GM19468 (cell line): ENCODE measurements at regions not wholly inside any gene's neighbourhood (a gene's known extent, or its start where the extent isn't known, plus 50 kb on each side); places are given as distances from the start of the nearest gene placed in this dataset.

ENCODE experiments used
- ATAC-seq: cut with Tn5 transposase; IDR thresholded peaks from one replicate; pipeline ENCODE4 v1.9.1; 2021; ENCODE audit warnings: mild to moderate bottlenecking, moderate library complexity, moderate number of reproducible peaks; ENCODE audit not compliant: unreplicated experiment; ENCODE audit errors: extremely low read depth

DNA sequence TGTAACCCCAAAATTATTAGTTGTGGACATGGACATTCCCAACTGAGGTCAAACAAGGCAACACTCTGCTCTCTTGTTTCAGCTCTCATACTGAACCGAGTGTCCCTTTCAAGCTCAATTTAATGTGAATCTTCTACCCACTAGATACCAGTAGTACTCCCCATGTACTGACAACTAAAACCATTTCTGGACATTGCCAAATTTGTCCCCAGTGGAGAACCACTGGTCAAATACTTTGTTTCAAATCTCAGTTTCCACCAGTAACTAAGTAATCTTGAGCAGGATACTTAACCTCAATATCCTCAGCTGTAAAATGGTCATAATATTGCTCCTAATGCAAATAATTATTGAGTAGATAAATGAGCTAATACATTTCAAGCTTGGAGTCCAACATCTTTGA is 566.0 kb downstream of the ZIC1 start:
- no peak for ATAC-seq

DNA sequence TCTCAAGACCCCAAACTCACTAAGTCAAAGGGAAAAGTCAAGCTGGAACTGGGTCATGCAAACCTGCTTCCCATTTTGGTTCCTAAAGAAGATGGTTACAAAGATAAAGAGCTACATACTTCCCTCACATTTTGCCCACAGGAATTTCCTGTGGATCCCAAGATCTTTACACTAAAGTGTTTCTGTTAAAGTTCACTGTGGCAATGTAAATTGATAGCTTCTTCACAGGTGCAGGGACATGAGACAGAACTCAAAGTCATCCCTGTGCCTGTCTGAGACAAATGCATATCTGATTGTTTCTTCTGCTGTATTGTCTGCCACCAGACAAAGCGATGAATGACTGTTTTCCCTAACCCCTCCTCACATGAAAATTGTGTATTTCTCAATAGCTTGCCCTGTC is 567.8 kb downstream of the ZIC1 start:
- ATAC-seq, result no peak

DNA sequence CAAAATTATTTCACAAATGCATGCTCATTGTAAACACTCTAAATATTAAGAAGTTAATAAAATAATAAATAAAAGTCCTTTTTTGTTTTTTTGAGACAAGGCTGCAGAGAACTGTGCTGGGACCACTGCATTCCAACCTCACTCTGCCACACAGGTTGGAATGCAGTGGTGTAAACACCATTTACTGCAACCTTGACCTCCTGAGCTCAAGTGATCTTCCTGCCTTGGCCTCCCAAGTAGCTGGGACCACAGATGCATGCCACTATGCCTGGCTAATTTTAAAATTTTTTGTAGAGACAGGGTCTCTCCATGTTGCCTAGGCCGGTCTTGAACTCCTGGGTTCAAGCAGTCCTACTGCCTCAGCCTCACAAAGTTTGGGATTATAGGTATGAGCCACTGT is 578.4 kb downstream of the ZIC1 start:
- ATAC-seq, result no peak

DNA sequence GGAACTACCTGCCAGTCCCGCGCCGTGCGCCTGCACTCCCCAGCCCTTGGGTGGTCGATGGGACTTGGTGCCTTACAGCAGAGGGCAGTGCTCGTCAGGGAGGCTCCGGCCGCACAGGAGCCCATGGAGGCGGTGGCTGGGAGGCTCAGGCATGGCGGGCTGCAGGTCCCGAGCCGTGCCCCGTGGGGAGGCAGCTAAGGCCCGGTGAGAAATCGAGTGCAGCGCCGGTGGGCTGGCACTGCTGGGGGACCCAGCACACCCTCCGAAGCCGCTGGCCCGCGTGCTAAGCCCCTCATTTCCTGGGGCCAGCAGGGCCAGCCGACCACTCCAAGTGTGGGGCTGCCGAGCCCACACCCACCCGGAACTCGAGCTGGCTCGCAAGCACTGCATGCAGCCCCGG is 580.2 kb downstream of the ZIC1 start:
- no peak for ATAC-seq

DNA sequence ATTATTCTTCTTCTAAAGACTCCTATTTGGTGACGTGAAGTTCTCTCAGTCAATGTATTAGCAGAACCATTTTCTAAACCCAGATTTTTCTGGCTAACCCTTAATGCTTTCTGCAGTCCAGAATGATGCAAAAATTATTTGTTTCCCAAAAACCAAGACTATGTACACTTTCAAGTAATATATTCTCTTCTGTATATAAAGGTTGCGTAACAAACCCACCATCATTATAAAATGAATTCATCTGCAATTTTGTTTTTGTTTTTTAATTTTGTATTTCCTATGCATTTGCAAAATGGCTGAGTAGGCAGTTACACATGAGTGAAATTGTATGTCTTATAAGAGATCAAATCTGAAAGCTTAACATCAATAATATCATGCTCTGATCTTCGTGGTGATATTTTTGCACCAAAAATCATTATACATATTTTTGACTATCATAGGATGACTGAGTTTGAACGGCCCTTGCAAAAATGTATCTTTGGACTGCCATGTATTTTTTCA is 593.6 kb downstream of the ZIC1 start:
- no peak for ATAC-seq

DNA sequence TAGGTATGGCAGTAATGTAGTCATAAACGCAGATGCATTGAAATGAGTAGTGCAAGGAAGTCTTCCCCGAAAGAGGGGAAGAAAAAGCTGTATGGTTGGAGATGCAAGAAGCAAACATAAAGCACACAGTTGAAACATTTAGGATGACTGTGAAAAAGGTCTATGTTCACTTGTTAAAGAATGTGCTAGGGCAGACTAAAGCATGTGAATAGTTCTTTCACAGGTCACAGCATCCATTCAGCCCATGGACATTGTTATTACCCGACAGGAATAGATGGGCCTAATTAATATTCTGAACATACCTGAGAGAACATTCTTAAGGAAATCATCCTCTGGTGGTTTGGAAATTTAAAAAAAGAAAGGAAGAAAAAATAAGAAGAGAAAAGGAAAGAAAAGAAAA is 595.2 kb downstream of the ZIC1 start:
- ATAC-seq, result no peak

DNA sequence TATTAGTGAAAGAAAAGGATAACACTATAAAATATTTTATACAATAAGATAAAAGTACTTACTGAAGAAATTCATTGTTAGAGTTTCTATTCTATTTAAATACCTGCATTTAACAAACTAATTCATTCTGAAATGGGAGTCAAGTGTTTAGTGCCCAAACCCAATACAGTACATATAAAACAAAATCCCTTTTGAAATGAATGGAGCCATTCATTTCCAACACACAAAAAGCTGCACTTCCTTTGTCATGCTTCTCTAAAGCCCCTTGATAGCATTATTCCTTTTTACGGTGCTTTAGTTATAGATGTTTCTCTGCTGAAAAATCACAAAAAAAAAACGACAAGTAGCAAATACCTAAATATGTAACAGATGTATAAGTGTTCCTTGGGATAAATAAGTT is 596.3 kb downstream of the ZIC1 start:
- no peak for ATAC-seq

DNA sequence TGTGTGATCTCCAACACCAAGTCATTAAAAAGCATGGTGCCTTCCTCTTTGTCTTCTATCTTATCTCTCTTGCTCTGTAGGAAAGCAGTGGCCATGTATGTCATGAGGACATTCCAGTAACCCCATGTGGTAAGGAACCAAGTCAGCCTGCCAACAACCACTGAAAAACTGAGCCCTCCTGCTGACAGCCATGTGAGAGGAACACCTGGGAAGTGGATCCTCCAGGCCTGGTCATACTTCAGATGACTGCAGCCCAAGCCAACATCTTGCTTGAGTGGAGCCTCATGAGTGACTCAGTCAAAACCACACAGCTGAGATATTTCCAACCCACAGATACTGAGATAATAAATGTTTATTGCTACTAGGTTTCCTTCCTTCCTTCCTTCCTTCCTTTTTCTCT is 597.3 kb downstream of the ZIC1 start:
- no peak for ATAC-seq

DNA sequence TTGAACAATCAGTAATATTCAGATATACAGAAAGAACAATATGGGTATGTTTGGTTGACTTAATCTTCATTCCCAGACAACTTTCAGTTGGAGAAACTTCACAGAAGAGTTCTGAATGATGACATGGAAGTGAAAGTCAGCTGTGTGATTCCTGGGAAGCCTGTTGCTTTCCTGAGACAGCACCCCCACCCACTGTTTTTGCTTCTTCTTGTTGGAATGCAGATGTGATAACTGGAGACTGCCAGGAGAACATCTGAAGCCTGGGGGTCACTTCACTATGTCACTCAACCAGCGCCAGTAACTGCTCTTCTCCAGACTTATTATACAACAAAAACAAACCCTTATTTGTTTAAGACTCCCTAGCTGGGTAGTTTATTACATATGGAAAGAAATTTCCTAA is 599.4 kb downstream of the ZIC1 start:
- ATAC-seq, result no peak

DNA sequence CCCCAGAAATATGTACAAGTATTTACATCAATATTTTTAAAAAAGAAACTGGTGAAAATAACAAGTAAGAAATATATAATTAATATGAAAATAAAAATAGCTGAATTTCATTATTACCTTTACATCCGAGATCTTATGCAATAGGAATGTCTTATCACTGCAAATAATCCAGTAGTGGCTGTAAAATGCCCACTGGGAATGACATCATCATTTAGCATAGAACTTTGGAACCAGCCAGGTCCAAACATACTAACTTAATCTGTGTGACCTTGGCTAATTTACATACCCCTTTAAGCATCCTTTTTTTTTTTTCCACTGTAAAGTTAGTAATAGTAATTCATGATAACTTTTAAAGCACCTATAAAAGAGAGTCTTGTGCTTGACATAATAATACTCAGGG is 611.7 kb downstream of the ZIC1 start:
- ATAC-seq, result no peak

DNA sequence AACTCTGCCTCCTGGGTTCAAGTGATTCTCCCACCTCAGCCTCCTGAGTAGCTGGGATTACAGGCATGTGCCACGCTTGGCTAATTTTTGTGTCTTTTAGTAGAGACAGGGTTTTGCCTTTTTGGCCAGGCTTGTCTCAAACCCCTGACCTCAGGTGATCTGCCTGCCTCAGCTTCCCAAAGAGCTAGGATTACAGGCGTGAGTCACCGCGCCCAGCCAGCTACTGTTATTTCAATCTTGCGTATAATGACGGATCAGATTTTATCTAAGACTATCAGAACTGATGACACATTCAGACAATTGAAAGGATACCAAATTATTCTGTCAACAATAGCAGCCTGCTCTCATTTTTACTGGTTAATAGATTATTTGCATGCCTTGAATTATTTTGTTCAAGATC is 612.2 kb downstream of the ZIC1 start:
- ATAC-seq, result no peak

DNA sequence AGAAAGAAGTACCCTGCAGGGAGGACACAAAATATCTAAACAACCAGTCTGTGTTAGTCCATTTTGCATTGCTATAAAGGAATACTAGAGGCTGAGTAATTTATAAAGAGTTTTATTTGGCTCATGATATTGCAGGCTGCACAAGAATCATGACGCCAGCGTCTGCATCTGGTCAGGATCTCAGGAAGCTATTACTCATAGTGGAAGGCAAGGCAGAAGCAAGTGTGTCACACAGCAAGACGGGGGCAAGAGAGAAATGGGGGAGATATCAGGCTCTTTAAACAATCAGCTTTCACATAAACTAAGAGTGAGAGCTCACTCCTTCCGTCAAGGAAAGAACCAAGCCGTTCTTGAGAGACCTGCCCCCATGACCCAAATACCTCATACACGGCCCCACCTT is 614.8 kb downstream of the ZIC1 start:
- ATAC-seq, result no peak

DNA sequence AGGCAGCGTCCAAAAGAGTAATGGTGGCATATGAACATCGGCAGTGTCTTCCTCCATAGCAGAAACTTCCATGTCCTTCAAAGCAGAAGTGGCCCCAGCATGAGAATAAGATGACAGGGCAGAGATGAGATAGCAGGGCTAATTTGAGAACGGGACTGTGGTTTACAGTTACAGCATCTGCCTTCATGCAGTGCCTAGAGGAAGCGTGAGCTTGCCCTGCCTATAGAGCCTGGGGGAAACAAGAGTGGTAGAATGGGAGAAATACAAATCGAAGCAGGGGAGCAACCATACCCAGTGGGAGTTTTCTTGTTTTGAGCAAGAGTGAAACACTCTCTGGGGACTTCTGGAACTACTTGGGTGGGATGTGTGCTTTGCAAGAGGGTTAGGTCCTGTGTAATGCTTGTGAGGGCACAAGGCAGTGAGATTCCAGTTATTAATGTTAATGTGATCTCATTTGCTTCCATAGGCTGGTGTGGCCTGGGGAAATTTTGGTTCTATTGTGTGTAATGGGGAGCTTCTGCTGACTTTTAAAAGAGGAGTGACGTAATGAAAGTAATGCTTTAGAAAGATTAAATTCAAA is 616.9 kb downstream of the ZIC1 start:
- ATAC-seq, result no peak

DNA sequence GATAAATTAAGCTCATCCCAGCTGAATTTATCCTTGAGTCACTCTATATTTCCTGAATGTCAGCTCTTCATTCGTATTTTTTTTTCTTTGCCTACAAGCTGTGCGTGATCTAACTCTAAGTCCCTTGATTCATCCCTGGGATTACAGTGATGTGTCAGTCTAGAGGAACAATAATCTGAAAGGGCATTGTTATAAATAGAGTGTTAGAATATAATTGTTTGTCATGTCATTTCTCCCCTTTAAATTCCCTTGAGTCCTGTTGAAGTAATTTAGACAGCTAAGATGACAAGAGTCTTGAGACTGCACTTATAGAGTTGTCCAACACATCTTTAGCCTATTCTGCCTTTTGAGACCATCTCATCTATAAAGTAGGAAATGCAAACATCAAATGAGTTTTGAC is 621.8 kb downstream of the ZIC1 start:
- no peak for ATAC-seq

DNA sequence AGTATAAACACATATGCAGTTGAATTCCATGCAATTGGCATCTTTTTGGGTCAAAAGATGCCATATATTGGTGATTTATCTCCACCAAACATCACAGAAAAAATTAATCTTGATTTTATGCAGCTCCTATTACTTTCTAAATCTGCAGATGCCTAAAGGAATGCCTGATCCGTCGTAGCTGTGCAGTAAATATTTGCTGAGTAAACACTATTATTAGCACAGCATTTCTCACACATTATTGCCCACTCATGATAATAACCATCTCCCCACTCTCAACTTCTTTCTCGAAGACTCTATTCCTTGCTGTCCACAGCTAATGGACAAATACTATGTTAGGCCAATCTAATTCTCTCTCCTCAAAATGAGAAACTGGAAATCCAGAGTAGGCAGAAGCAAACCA is 625.2 kb downstream of the ZIC1 start:
- no peak for ATAC-seq

DNA sequence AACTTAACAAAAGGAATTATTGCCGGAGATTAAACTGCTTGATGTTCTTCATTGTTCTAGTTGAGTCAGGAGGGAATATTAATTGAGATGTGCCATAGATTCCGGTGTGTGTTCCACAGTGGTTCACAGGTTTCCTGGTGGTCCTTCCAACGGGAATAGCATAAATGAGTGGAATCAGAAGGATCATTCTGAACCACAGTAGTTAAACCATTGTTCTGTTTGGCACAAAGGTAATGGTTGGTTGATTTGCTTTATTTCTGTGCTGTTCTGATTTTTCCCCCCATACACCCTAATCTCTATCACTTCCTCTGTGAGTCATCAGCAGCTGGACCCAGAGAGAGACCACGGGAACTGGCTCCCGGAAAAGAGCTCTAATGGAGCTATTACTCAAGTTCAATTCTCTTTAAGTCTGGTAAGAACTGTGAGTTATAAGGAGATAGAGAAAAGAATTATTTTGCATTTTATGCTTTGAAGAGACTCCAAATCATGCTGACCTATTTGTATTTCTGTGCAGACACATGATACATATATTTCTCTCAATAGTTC is 627.2 kb downstream of the ZIC1 start:
- ATAC-seq, result no peak

DNA sequence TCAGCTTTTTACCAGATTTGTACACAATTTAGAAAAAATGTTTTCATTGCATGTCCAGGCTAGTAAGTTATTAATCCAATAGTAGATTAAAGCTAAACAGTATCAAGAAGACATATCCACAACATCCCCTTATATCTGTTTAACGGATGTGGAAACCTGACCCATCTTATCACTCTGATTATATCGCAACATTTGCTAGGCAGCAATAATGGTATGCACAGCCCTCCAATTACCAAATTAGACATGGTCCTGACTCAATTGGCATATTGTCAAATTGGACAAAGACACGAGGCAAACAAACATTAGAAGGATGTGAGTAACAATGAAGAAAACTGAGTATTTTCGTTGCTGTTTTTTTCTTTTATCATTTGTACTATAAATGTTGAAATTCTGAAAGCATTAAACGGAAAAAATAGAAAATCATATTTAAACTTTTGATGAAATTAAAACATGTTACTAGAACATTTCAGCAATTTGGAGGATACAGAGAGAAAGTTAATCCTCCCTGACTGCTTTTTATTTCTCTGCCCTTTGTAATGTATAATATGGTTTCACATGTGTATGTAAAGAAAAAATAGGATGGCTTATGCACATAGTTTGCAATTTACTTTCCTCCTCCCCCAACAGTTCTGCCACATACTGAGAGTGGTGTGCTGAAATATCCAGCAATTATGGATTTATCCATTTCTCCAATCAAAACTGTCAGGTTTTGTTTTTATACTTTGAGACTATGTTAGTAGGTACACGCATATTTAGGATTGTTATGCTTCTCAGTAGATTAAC is 633.7 kb downstream of the ZIC1 start:
- ATAC-seq, result no peak

DNA sequence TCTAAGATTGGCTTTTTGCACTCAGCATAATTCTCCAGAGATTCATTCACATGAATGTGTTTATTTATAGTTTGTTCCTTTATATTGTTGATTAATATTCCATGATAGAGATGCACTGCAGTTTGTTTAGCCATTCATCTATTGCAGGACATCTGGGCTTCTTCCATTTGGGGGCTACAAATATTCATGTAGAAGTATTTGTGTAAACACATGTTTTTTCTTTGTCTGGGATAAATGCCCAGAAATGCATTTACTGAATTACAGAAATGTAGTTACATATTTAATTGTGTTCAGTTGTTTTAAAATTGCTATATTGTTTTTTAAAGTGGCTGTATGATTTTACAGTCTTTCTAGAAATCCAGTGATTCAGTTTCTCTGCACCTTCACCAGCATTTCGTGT is 635.0 kb downstream of the ZIC1 start:
- ATAC-seq, result no peak

DNA sequence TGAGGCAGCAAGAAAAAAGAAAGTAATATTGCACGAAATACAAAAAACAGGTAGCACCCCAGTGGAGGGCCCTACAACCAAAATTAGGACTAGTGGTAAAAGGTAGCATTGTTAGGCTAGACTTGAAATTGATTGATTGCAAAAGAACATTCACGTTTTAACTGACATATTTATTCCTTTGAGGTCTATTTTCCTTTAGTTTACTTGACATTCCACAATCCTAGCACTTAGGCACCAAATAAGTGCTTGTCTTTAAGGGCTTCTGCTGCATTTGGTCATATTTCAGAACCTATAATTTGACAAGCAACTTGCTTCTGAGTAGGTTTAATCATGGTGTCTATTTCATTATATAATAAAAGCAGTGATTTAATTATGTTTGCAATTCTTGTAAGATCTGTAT is 642.7 kb upstream of the AGTR1 start:
- ATAC-seq, result no peak

DNA sequence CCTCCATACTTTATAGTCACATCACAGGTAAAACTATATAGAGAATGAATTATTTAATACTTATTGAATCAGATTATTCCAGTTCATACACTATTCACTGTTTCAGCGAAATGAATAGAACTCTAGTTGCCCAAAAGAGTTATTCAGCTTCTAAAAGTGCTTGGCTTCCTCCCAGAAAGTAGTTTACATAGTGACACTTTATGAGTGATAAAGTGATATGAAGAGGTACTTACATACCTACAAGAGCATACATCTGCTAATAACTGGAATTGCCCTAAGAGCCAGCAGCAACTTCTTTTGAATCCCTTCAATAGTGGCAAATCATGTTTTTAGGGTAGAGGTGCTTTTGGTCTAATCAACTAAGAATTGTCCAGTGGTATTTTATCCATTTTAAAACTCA is 635.1 kb upstream of the AGTR1 start:
- ATAC-seq, result no peak

DNA sequence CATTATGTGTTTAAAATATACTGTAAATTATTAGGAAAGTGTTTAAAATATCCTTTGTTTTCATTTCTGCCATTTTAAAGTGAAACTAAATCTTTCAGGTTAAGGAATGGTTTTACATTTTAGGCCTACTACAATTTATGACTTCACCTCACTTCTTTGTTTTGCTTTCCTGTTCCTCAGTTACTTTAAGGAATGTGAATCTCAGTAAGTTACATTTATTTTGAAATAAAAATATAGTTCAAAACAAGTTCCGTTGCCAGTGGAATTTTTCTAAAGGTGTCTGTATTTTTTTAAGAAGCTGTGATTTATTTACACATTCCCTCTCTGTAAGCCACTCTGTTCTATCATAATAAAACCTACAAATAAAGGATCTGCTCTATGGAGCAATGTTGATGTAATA is 630.9 kb upstream of the AGTR1 start:
- ATAC-seq, result no peak

DNA sequence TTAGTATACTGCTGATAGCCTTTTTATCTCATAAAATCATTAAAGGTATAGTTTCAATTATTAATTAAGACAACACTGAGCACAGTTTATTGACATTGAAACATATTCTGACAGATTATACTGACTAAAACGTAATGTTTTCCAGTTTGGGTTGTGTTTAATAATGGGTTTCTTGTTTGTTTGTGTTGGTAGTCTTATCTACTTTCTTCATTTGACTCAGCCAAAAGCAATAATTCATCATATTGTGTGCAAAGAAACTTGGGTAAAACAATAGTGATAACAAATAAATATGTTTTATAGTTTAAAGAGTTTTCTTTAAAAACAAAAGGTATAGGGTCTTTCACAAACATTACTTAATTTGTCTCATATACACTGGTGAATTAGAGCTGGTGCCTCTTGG is 629.2 kb upstream of the AGTR1 start:
- ATAC-seq, result no peak
